IPS DF 19.7 (cell line): ENCODE measurements at regions not wholly inside any gene's neighbourhood (a gene's known extent, or its start where the extent isn't known, plus 50 kb on each side); places are given as distances from the start of the nearest gene placed in this dataset.
"Not testable (repeated sequence)": the region's sequence is repeated elsewhere in the genome, so short reads cannot be mapped to it uniquely, and the experiment has no call there.

Experiments
- DNase-seq: peaks from one replicate; pipeline ENCODE4 v3.0.0-alpha.2; 2013; ENCODE audit warnings: low read depth, low spot score

- no peak for DNase-seq
These were observed 1285.8 kb upstream of the CDH9 start for GRCh38 chr5:28324174-28324573.

- no peak for DNase-seq
These were observed 1275.6 kb upstream of the CDH9 start for GRCh38 chr5:28313953-28314352.

GRCh38 chr5:28313321-28313951, 1275.0 kb upstream of the CDH9 start:
- DNase-seq = no peak

- no peak for DNase-seq
These were observed 1272.3 kb upstream of the CDH9 start for GRCh38 chr5:28310696-28311095.

GRCh38 chr5:28305891-28306290, 1267.5 kb upstream of the CDH9 start:
- DNase-seq = no peak

- DNase-seq = no peak
These were observed 1263.3 kb upstream of the CDH9 start for GRCh38 chr5:28301712-28302111.

- no peak for DNase-seq
These were observed 1258.0 kb upstream of the CDH9 start for GRCh38 chr5:28296254-28297013.

- not testable (repeated sequence) for DNase-seq
These were observed 1248.6 kb upstream of the CDH9 start for GRCh38 chr5:28287021-28287420.

GRCh38 chr5:28286566-28286965, 1248.2 kb upstream of the CDH9 start:
- DNase-seq = no peak

- DNase-seq = no peak
These were observed 1246.4 kb upstream of the CDH9 start for GRCh38 chr5:28284788-28285187.

GRCh38 chr5:28281351-28281750, 1243.0 kb upstream of the CDH9 start:
- DNase-seq = no peak

- no peak for DNase-seq
These were observed 1237.5 kb upstream of the CDH9 start for GRCh38 chr5:28275931-28276330.

- DNase-seq = no peak
These were observed 1231.6 kb upstream of the CDH9 start for GRCh38 chr5:28269978-28270377.

- no peak for DNase-seq
These were observed 1227.5 kb upstream of the CDH9 start for GRCh38 chr5:28265877-28266276.

GRCh38 chr5:28254846-28255245, 1216.5 kb upstream of the CDH9 start:
- DNase-seq = no peak

- no peak for DNase-seq
These were observed 1215.0 kb upstream of the CDH9 start for GRCh38 chr5:28253431-28253830.

- no peak for DNase-seq
These were observed 1211.5 kb upstream of the CDH9 start for GRCh38 chr5:28249771-28250415.

- DNase-seq = no peak
These were observed 1196.1 kb upstream of the CDH9 start for GRCh38 chr5:28234356-28234968.

GRCh38 chr5:28226407-28226806, 1188.0 kb upstream of the CDH9 start:
- no peak for DNase-seq

- DNase-seq = no peak
These were observed 1181.2 kb upstream of the CDH9 start for GRCh38 chr5:28219539-28219938.

- DNase-seq = no peak
These were observed 1179.3 kb upstream of the CDH9 start for GRCh38 chr5:28217695-28218094.

GRCh38 chr5:28216939-28217360, 1178.6 kb upstream of the CDH9 start:
- no peak for DNase-seq
